OCI-LY3 (cell line): ENCODE measurements at regions not wholly inside any gene's neighbourhood (a gene's known extent, or its start where the extent isn't known, plus 50 kb on each side); places are given as distances from the start of the nearest gene placed in this dataset.

Experiments used
- H2AFZ ChIP-seq: fragments of 200-600, 300-600 bp; shearing (Covaris generic); 2 replicates; pipeline ENCODE4 v1.6.0; 2014; ENCODE audit warnings: antibody characterized with exemption, low read depth, low read length
- H3K27ac ChIP-seq: fragments of 200-600, 300-600 bp; sonication (generic); 2 replicates; pipeline ENCODE4 v1.5.1; 2014; ENCODE audit warnings: mild to moderate bottlenecking, low read length, moderate library complexity, mixed read lengths
- H3K27me3 ChIP-seq: fragments of 200-600, 300-600 bp; sonication (generic); 2 replicates; pipeline ENCODE4 v1.6.1; 2014; ENCODE audit warnings: low read depth, low read length, mixed read lengths
- H3K36me3 ChIP-seq: fragments of 200-600, 300-600 bp; sonication (generic); replicated peaks from 2 replicates; pipeline ENCODE3; 2014; ENCODE audit warnings: low read depth, low read length, mixed read lengths
- H3K4me1 ChIP-seq: fragments of 300-600, 200-600 bp; sonication (generic); 2 replicates; pipeline ENCODE4 v1.6.1; 2014; ENCODE audit warnings: low read length, mixed read lengths
- H3K4me2 ChIP-seq: fragments of 200-600, 300-600 bp; sonication (generic); 2 replicates; pipeline ENCODE4 v1.6.1; 2014; ENCODE audit warnings: low read length, mixed read lengths
- H3K4me3 ChIP-seq: fragments of 300-600, 200-600 bp; sonication (generic); 2 replicates; pipeline ENCODE4 v1.5.1; 2014; ENCODE audit warnings: antibody characterized with exemption, mild to moderate bottlenecking, low read length, moderate library complexity
- H3K79me2 ChIP-seq: fragments of 300-600, 200-600 bp; shearing (Covaris generic); 2 replicates; pipeline ENCODE4 v1.6.1; 2014; ENCODE audit warnings: mild to moderate bottlenecking, low read length, mixed read lengths
- H3K9ac ChIP-seq: fragments of 300-600, 200-600 bp; shearing (Covaris generic); 2 replicates; pipeline ENCODE4 v1.6.0; 2014; ENCODE audit warnings: mild to moderate bottlenecking, low read length, moderate library complexity
- H3K9me3 ChIP-seq: fragments of 200-600, 300-600 bp; shearing (Covaris generic); 2 replicates; pipeline ENCODE4 v1.6.1; 2014; ENCODE audit warnings: low read length, mixed read lengths; ENCODE audit not compliant: insufficient read depth
- H4K20me1 ChIP-seq: fragments of 200-600, 300-600 bp; sonication (generic); 2 replicates; pipeline ENCODE4 v1.6.1; 2016; ENCODE audit warnings: low read length, mixed read lengths; ENCODE audit not compliant: insufficient read depth
- EZH2phosphoT487 ChIP-seq: fragments of 200-600 bp; shearing (Covaris generic); IDR thresholded peaks from 2 replicates; pipeline ENCODE4 v1.6.1; 2018; ENCODE audit warnings: antibody characterized with exemption, mixed run types, low read depth
- TF ChIP-seq, protein P1 (sequence below): fragments of 200-600, 300-600 bp; sonication (generic); IDR thresholded peaks from 2 replicates; pipeline ENCODE4 v1.5.1; 2014; ENCODE audit warnings: antibody characterized with exemption, low read length, low read depth

- Histone ChIP-seq H3K79me2 (no peaks in the 10 kb centered on the region), H3K4me2 (no peak overlapping the region), H3K9ac (no peak overlapping the region), H3K4me3 (no peak overlapping the region), H2AFZ (no peak overlapping the region), H3K9me3 (no peaks in the 10 kb centered on the region), H3K27ac (no peak overlapping the region), H3K36me3 (no peaks in the 10 kb centered on the region), H3K4me1 (no peaks in the 10 kb centered on the region), H4K20me1 (no peaks in the 10 kb centered on the region), H3K27me3 (no peaks in the 10 kb centered on the region)
- TF ChIP-seq, protein P1, sequence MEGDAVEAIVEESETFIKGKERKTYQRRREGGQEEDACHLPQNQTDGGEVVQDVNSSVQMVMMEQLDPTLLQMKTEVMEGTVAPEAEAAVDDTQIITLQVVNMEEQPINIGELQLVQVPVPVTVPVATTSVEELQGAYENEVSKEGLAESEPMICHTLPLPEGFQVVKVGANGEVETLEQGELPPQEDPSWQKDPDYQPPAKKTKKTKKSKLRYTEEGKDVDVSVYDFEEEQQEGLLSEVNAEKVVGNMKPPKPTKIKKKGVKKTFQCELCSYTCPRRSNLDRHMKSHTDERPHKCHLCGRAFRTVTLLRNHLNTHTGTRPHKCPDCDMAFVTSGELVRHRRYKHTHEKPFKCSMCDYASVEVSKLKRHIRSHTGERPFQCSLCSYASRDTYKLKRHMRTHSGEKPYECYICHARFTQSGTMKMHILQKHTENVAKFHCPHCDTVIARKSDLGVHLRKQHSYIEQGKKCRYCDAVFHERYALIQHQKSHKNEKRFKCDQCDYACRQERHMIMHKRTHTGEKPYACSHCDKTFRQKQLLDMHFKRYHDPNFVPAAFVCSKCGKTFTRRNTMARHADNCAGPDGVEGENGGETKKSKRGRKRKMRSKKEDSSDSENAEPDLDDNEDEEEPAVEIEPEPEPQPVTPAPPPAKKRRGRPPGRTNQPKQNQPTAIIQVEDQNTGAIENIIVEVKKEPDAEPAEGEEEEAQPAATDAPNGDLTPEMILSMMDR, result no peak
- TF ChIP-seq EZH2phosphoT487, result no peak
Observed at GRCh38 chr10:78516756-78517155, 483.1 kb downstream of the RPS24 start.

- Histone ChIP-seq H4K20me1 (no peaks in the 10 kb centered on the region), H3K4me3 (no peak overlapping the region), H3K4me2 (no peak overlapping the region), H3K36me3 (no peaks in the 10 kb centered on the region), H2AFZ (no peak overlapping the region), H3K9ac (no peak overlapping the region), H3K27ac (no peak overlapping the region), H3K79me2 (no peaks in the 10 kb centered on the region), H3K27me3 (no peaks in the 10 kb centered on the region), H3K4me1 (no peaks in the 10 kb centered on the region), H3K9me3 (no peaks in the 10 kb centered on the region)
- no peak for TF ChIP-seq EZH2phosphoT487
- TF ChIP-seq, protein P1, result no peak
Observed at GRCh38 chr10:78518224-78518623, 484.6 kb downstream of the RPS24 start.

GRCh38 chr10:78520737-78521430 lies 487.2 kb downstream of the RPS24 start:
- no peak overlapping the region for H2AFZ ChIP-seq
- H3K4me2 ChIP-seq, result no peak overlapping the region

GRCh38 chr10:78523453-78523852 lies 489.8 kb downstream of the RPS24 start:
- Histone ChIP-seq H3K9me3 (no peaks in the 10 kb centered on the region), H3K9ac (no peak overlapping the region), H3K36me3 (no peaks in the 10 kb centered on the region), H3K4me3 (no peak overlapping the region), H3K27me3 (no peaks in the 10 kb centered on the region), H2AFZ (no peak overlapping the region), H3K27ac (no peak overlapping the region), H3K79me2 (no peaks in the 10 kb centered on the region), H4K20me1 (no peaks in the 10 kb centered on the region), H3K4me1 (no peaks in the 10 kb centered on the region), H3K4me2 (no peak overlapping the region)
- TF ChIP-seq EZH2phosphoT487, result no peak
- TF ChIP-seq, protein P1, result no peak

More at GRCh38 chr10:78520737-78521430, 487.2 kb downstream of the RPS24 start:
- H3K36me3 ChIP-seq, result no peaks in the 10 kb centered on the region
- H3K9ac ChIP-seq, result no peak overlapping the region
- no peak overlapping the region for H3K27ac ChIP-seq
- H3K27me3 ChIP-seq, result no peaks in the 10 kb centered on the region
- no peaks in the 10 kb centered on the region for H3K4me1 ChIP-seq
- H4K20me1 ChIP-seq, result no peaks in the 10 kb centered on the region
- H3K79me2 ChIP-seq, result no peaks in the 10 kb centered on the region
- H3K4me3 ChIP-seq, result no peak overlapping the region
- TF ChIP-seq, protein P1, result no peak
- no peak for TF ChIP-seq EZH2phosphoT487
- no peaks in the 10 kb centered on the region for H3K9me3 ChIP-seq
